GM12875 (cell line): ENCODE measurements at regions not wholly inside any gene's neighbourhood (a gene's known extent, or its start where the extent isn't known, plus 50 kb on each side); places are given as distances from the start of the nearest gene placed in this dataset.

Experiments used
- H3K4me3 ChIP-seq: one replicate; pipeline ENCODE4 v1.5.1; 2011; ENCODE audit warnings: low read depth, low read length, control low read depth
- CTCF ChIP-seq: IDR thresholded peaks from 2 replicates; pipeline ENCODE4 v1.5.1; 2011; ENCODE audit warnings: low read depth, mild to moderate bottlenecking, control low read depth, inconsistent platforms, low read length, moderate library complexity, borderline replicate concordance; ENCODE audit not compliant: insufficient read depth

- H3K4me3 ChIP-seq: no peak overlapping the region
- TF ChIP-seq CTCF: no peak
Measured at GRCh38 chr14:83734431-83734830, 1795.5 kb upstream of the FLRT2 start.

GRCh38 chr14:83741269-83741668 lies 1788.7 kb upstream of the FLRT2 start:
- no peak for TF ChIP-seq CTCF
- no peak overlapping the region for H3K4me3 ChIP-seq

- H3K4me3 ChIP-seq: no peak overlapping the region
- TF ChIP-seq CTCF: no peak
Measured at GRCh38 chr14:83744224-83744623, 1785.7 kb upstream of the FLRT2 start.

- no peak overlapping the region for H3K4me3 ChIP-seq
- TF ChIP-seq CTCF: no peak
Measured at GRCh38 chr14:83744891-83745290, 1785.1 kb upstream of the FLRT2 start.

GRCh38 chr14:83746336-83746735 lies 1783.6 kb upstream of the FLRT2 start:
- TF ChIP-seq CTCF: no peak
- no peak overlapping the region for H3K4me3 ChIP-seq

- TF ChIP-seq CTCF: no peak
- H3K4me3 ChIP-seq: no peak overlapping the region
Measured at GRCh38 chr14:83757916-83758315, 1772.0 kb upstream of the FLRT2 start.

- H3K4me3 ChIP-seq: no peak overlapping the region
- no peak for TF ChIP-seq CTCF
Measured at GRCh38 chr14:83764656-83765599, 1765.0 kb upstream of the FLRT2 start.
